Coronary artery (tissue), 2 donors: ENCODE measurements at regions not wholly inside any gene's neighbourhood (a gene's known extent, or its start where the extent isn't known, plus 50 kb on each side); places are given as distances from the start of the nearest gene placed in this dataset.

Experiments used
- DNase-seq: peaks from one replicate; pipeline ENCODE4 v3.0.0-alpha.2; 2017; ENCODE audit warnings: low spot score
- H3K27ac ChIP-seq, 2 donors: fragments of 200-600 bp; sonication (generic); one replicate each; pipeline ENCODE4 v1.5.1; 2016 to 2019
- H3K4me3 ChIP-seq: fragments of 200-600 bp; sonication (generic); 2 replicates; pipeline ENCODE4 v1.5.1; 2016; ENCODE audit warnings: mild to moderate bottlenecking, moderate library complexity
- CTCF ChIP-seq: fragments of 200-600 bp; sonication (generic); IDR thresholded peaks from one replicate; pipeline ENCODE4 v1.5.1; 2019; ENCODE audit warnings: antibody characterized with exemption

- H3K4me3 ChIP-seq = no peak overlapping the region
- DNase-seq = no peak
- H3K27ac ChIP-seq = no peak overlapping the region
- no peak for TF ChIP-seq CTCF
Measured at GRCh38 chr6:14058029-14058695, 59.4 kb upstream of the CD83 start.

GRCh38 chr6:14058735-14059134 lies 58.8 kb upstream of the CD83 start:
- no peak for TF ChIP-seq CTCF
- no peak overlapping the region for H3K27ac ChIP-seq
- no peak for DNase-seq
- H3K4me3 ChIP-seq = no peak overlapping the region

- no peak overlapping the region for H3K4me3 ChIP-seq
- no peak for DNase-seq
Measured at GRCh38 chr6:14059791-14060436, 57.7 kb upstream of the CD83 start.

GRCh38 chr6:14060971-14061370 lies 56.6 kb upstream of the CD83 start:
- TF ChIP-seq CTCF = no peak
- no peak for DNase-seq
- H3K4me3 ChIP-seq = no peak overlapping the region

More at GRCh38 chr6:14059791-14060436, 57.7 kb upstream of the CD83 start:
- no peak for TF ChIP-seq CTCF
- no peak overlapping the region for H3K27ac ChIP-seq

GRCh38 chr6:14061643-14062042 lies 55.9 kb upstream of the CD83 start:
- no peak overlapping the region for H3K27ac ChIP-seq
- TF ChIP-seq CTCF = no peak
- H3K4me3 ChIP-seq = no peak overlapping the region
- no peak for DNase-seq

More at GRCh38 chr6:14060971-14061370, 56.6 kb upstream of the CD83 start:
- H3K27ac ChIP-seq = no peak overlapping the region

- H3K27ac ChIP-seq = no peak overlapping the region
- H3K4me3 ChIP-seq = no peak overlapping the region
- TF ChIP-seq CTCF = no peak
- DNase-seq = no peak
Measured at GRCh38 chr6:14062345-14063029, 55.1 kb upstream of the CD83 start.
